ENCODE measurements at regions not wholly inside any gene's neighbourhood (a gene's known extent, or its start where the extent isn't known, plus 50 kb on each side); places are given as distances from the start of the nearest gene placed in this dataset.

DNA sequence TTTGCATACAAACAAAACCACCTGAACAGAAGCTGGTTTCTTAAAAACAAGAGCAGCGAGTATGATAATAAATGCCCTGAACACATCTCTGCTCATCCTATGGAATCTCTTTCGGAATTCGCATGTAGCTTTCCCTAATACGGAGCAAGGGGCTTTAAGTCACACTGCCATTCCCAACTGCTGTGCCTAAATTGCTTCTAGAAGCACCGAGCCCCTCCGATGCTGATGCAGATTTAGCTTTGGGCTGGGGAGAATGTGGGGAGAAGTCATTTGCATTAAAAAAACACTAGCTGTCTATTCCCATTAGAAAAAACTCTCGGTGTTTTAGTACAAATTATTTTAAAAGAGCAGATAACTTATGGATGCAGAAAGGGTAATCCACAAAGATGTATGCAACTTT lies 76.9 kb downstream of the CD83 start:
- H3K4me3 Mint-ChIP-seq, result 0 out of 2 replicates have a peak overlapping the region, but pooled peaks have one; percentile 7
- ATAC-seq (peak; percentile 65), DNase-seq (ENCODE audit: low spot score) (peak; percentile 23)
- peaks cover 7% of the 10 kb centered on the region for H3K9me3 Mint-ChIP-seq
- H3K27ac Mint-ChIP-seq, result no peak overlapping the region
- TF ChIP-seq, protein P1, sequence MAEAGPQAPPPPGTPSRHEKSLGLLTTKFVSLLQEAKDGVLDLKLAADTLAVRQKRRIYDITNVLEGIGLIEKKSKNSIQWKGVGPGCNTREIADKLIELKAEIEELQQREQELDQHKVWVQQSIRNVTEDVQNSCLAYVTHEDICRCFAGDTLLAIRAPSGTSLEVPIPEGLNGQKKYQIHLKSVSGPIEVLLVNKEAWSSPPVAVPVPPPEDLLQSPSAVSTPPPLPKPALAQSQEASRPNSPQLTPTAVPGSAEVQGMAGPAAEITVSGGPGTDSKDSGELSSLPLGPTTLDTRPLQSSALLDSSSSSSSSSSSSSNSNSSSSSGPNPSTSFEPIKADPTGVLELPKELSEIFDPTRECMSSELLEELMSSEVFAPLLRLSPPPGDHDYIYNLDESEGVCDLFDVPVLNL (CRISPR knock-in tag; IDR thresholded peaks at IDR 0.05; ENCODE audit: borderline replicate concordance, low read depth), result no peak
- TF ChIP-seq, protein P2, sequence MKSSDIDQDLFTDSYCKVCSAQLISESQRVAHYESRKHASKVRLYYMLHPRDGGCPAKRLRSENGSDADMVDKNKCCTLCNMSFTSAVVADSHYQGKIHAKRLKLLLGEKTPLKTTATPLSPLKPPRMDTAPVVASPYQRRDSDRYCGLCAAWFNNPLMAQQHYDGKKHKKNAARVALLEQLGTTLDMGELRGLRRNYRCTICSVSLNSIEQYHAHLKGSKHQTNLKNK (CRISPR knock-in tag; IDR thresholded peaks at IDR 0.05), result no peak
- TF ChIP-seq ZNF219 (CRISPR knock-in tag; IDR thresholded peaks at IDR 0.05; ENCODE audit: borderline replicate concordance), result no peak
- no peak for TF ChIP-seq KAT7 (CRISPR knock-in tag; IDR thresholded peaks at IDR 0.05; ENCODE audit: borderline replicate concordance)
- no peak for TF ChIP-seq MXD4 (CRISPR knock-in tag; IDR thresholded peaks at IDR 0.05; ENCODE audit: borderline replicate concordance)
- no peak for TF ChIP-seq ATF1 (CRISPR knock-in tag; IDR thresholded peaks at IDR 0.05)
- TF ChIP-seq, protein P3, sequence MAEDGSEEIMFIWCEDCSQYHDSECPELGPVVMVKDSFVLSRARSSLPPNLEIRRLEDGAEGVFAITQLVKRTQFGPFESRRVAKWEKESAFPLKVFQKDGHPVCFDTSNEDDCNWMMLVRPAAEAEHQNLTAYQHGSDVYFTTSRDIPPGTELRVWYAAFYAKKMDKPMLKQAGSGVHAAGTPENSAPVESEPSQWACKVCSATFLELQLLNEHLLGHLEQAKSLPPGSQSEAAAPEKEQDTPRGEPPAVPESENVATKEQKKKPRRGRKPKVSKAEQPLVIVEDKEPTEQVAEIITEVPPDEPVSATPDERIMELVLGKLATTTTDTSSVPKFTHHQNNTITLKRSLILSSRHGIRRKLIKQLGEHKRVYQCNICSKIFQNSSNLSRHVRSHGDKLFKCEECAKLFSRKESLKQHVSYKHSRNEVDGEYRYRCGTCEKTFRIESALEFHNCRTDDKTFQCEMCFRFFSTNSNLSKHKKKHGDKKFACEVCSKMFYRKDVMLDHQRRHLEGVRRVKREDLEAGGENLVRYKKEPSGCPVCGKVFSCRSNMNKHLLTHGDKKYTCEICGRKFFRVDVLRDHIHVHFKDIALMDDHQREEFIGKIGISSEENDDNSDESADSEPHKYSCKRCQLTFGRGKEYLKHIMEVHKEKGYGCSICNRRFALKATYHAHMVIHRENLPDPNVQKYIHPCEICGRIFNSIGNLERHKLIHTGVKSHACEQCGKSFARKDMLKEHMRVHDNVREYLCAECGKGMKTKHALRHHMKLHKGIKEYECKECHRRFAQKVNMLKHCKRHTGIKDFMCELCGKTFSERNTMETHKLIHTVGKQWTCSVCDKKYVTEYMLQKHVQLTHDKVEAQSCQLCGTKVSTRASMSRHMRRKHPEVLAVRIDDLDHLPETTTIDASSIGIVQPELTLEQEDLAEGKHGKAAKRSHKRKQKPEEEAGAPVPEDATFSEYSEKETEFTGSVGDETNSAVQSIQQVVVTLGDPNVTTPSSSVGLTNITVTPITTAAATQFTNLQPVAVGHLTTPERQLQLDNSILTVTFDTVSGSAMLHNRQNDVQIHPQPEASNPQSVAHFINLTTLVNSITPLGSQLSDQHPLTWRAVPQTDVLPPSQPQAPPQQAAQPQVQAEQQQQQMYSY (CRISPR knock-in tag; IDR thresholded peaks at IDR 0.05), result no peak
- TF ChIP-seq ZNF232 (CRISPR knock-in tag; IDR thresholded peaks at IDR 0.05), result no peak
- no peak for TF ChIP-seq TCF7 (CRISPR knock-in tag; IDR thresholded peaks at IDR 0.05; ENCODE audit: low read depth)
- TF ChIP-seq, protein P4, sequence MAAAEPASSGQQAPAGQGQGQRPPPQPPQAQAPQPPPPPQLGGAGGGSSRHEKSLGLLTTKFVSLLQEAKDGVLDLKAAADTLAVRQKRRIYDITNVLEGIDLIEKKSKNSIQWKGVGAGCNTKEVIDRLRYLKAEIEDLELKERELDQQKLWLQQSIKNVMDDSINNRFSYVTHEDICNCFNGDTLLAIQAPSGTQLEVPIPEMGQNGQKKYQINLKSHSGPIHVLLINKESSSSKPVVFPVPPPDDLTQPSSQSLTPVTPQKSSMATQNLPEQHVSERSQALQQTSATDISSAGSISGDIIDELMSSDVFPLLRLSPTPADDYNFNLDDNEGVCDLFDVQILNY (CRISPR knock-in tag; IDR thresholded peaks at IDR 0.05), result no peak
- TF ChIP-seq TP53 (CRISPR knock-in tag; IDR thresholded peaks at IDR 0.05), result no peak
- no peak for TF ChIP-seq NR2C2 (CRISPR knock-in tag; IDR thresholded peaks at IDR 0.05)
- TF ChIP-seq ZNF396 (CRISPR knock-in tag; IDR thresholded peaks at IDR 0.05; ENCODE audit: borderline replicate concordance), result no peak
- TF ChIP-seq NR3C1 (CRISPR knock-in tag; conservative IDR thresholded peaks at IDR 0.05; ENCODE audit: low read depth), result no peak
- no peak for TF ChIP-seq MYBL2 (CRISPR knock-in tag; IDR thresholded peaks at IDR 0.05)
- peaks cover 25% of the 10 kb centered on the region for H3K4me1 Mint-ChIP-seq
- ChIA-PET CTCF (interaction anchor here (0.6 to 2.7 kb wide), 6 partner anchors 17 to 516 kb away, joined by 3 to 7 read pairs (median 4); no protein-coding TSS in a partner anchor), POLR2A (no interaction called here)
- no peaks in the 10 kb centered on the region; the same call in 1 of the 2 replicates for H3K36me3 Mint-ChIP-seq
- H3K27me3 Mint-ChIP-seq (ENCODE audit: low read depth), result peaks cover 9% of the 10 kb centered on the region

DNA sequence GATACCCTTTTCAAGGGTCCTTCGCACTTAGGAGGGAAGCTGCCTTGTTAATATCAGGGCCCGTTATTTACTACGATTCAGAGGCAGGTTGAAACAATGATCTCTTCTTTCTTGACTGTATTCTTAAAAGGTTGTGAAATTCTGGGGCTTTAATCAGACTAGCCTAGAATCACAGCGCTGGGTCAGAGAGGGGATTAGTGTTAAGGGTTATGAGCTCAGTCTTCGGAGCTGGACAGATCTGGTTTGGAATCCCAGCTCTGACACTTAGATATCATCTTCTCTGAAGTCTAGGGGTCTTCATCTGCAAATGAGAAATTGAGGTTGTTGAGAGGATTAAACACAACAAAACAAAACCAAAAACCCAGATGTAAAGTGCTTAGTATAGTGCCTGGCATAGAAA lies 77.4 kb downstream of the CD83 start:
- CTCF ChIA-PET, result interaction anchor here (1.3 to 2.7 kb wide), 5 partner anchors 17 to 515 kb away, joined by 3 to 7 read pairs (median 4); no protein-coding TSS in a partner anchor
- H3K27me3 Mint-ChIP-seq (ENCODE audit: low read depth), result peaks cover 9% of the 10 kb centered on the region
- TF ChIP-seq, protein P5, sequence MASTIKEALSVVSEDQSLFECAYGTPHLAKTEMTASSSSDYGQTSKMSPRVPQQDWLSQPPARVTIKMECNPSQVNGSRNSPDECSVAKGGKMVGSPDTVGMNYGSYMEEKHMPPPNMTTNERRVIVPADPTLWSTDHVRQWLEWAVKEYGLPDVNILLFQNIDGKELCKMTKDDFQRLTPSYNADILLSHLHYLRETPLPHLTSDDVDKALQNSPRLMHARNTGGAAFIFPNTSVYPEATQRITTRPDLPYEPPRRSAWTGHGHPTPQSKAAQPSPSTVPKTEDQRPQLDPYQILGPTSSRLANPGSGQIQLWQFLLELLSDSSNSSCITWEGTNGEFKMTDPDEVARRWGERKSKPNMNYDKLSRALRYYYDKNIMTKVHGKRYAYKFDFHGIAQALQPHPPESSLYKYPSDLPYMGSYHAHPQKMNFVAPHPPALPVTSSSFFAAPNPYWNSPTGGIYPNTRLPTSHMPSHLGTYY (CRISPR knock-in tag; IDR thresholded peaks at IDR 0.05), result no peak
- TF ChIP-seq NR3C1 (CRISPR knock-in tag; conservative IDR thresholded peaks at IDR 0.05; ENCODE audit: low read depth), result no peak
- TF ChIP-seq, protein P6, sequence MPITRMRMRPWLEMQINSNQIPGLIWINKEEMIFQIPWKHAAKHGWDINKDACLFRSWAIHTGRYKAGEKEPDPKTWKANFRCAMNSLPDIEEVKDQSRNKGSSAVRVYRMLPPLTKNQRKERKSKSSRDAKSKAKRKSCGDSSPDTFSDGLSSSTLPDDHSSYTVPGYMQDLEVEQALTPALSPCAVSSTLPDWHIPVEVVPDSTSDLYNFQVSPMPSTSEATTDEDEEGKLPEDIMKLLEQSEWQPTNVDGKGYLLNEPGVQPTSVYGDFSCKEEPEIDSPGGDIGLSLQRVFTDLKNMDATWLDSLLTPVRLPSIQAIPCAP (CRISPR knock-in tag; IDR thresholded peaks at IDR 0.05), result no peak
- TF ChIP-seq, protein P7, sequence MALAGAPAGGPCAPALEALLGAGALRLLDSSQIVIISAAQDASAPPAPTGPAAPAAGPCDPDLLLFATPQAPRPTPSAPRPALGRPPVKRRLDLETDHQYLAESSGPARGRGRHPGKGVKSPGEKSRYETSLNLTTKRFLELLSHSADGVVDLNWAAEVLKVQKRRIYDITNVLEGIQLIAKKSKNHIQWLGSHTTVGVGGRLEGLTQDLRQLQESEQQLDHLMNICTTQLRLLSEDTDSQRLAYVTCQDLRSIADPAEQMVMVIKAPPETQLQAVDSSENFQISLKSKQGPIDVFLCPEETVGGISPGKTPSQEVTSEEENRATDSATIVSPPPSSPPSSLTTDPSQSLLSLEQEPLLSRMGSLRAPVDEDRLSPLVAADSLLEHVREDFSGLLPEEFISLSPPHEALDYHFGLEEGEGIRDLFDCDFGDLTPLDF (CRISPR knock-in tag; IDR thresholded peaks at IDR 0.05), result no peak
- TF ChIP-seq IRF2 (CRISPR knock-in tag; IDR thresholded peaks at IDR 0.05; ENCODE audit: borderline replicate concordance, low read depth), result no peak
- no peak for TF ChIP-seq TEAD1 (CRISPR knock-in tag; IDR thresholded peaks at IDR 0.05)
- TF ChIP-seq, protein P8, sequence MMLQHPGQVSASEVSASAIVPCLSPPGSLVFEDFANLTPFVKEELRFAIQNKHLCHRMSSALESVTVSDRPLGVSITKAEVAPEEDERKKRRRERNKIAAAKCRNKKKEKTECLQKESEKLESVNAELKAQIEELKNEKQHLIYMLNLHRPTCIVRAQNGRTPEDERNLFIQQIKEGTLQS (CRISPR knock-in tag; conservative IDR thresholded peaks at IDR 0.05), result no peak
- TF ChIP-seq KAT7 (CRISPR knock-in tag; IDR thresholded peaks at IDR 0.05; ENCODE audit: borderline replicate concordance), result no peak
- no peak for TF ChIP-seq NFYB (CRISPR knock-in tag; conservative IDR thresholded peaks at IDR 0.05; ENCODE audit: low read depth)
- no peak for TF ChIP-seq FOXP1 (CRISPR knock-in tag; IDR thresholded peaks at IDR 0.05; ENCODE audit: borderline replicate concordance)
- TF ChIP-seq JAZF1 (CRISPR knock-in tag; IDR thresholded peaks at IDR 0.05), result no peak

More for the DNA sequence above, 77.4 kb downstream of the CD83 start:
- Mint-ChIP-seq H3K27ac (no peak overlapping the region), H3K9me3 (peaks cover 12% of the 10 kb centered on the region), H3K4me3 (no peak overlapping the region), H3K36me3 (no peaks in the 10 kb centered on the region; the same call in 1 of the 2 replicates), H3K4me1 (peaks cover 25% of the 10 kb centered on the region)
- no peak for DNase-seq (ENCODE audit: low spot score)
- ATAC-seq, result no peak
- POLR2A ChIA-PET, result no interaction called here
